Epithelial cell of proximal tubule (primary cell): ENCODE measurements at regions not wholly inside any gene's neighbourhood (a gene's known extent, or its start where the extent isn't known, plus 50 kb on each side); places are given as distances from the start of the nearest gene placed in this dataset.

Source experiments
- DNase-seq: peaks from one replicate; pipeline ENCODE4 v3.0.0-alpha.2; 2011; ENCODE audit warnings: low read depth
- H3K4me3 ChIP-seq: 2 replicates; pipeline ENCODE4 v1.5.1; 2011; ENCODE audit warnings: low read depth, mild to moderate bottlenecking, low read length
- CTCF ChIP-seq: conservative IDR thresholded peaks from 2 replicates; pipeline ENCODE4 v1.5.1; 2012; ENCODE audit warnings: low read depth, mild to moderate bottlenecking, low read length

GRCh38 chr15:59862191-59863155, 141.6 kb upstream of the FOXB1 start:
- H3K4me3 ChIP-seq = no peak overlapping the region
- no peak for DNase-seq
- TF ChIP-seq CTCF = no peak

GRCh38 chr15:59847968-59848367, 156.1 kb upstream of the FOXB1 start:
- DNase-seq = no peak
- TF ChIP-seq CTCF = no peak
- no peak overlapping the region for H3K4me3 ChIP-seq

- no peak for TF ChIP-seq CTCF
- H3K4me3 ChIP-seq = no peak overlapping the region
- DNase-seq = no peak
Observed at GRCh38 chr15:59845942-59846499, 156.9 kb upstream of the BNIP2 start.

GRCh38 chr15:59843609-59844008, 154.5 kb upstream of the BNIP2 start:
- no peak for DNase-seq
- no peak overlapping the region for H3K4me3 ChIP-seq
- TF ChIP-seq CTCF = no peak

GRCh38 chr15:59841036-59841435, 151.9 kb upstream of the BNIP2 start:
- no peak for DNase-seq
- no peak overlapping the region for H3K4me3 ChIP-seq
- no peak for TF ChIP-seq CTCF

- H3K4me3 ChIP-seq = no peak overlapping the region
- no peak for DNase-seq
- TF ChIP-seq CTCF = no peak
Observed at GRCh38 chr15:59839906-59840305, 150.8 kb upstream of the BNIP2 start.
